ENCODE measurements at regions not wholly inside any gene's neighbourhood (a gene's known extent, or its start where the extent isn't known, plus 50 kb on each side); places are given as distances from the start of the nearest gene placed in this dataset.
"Not testable (repeated sequence)": the region's sequence is repeated elsewhere in the genome, so short reads cannot be mapped to it uniquely, and the experiment has no call there.

- no peak overlapping the region for H3K4me3 ChIP-seq (ENCODE audit: low read depth, poor library complexity, severe bottlenecking)
- TF ChIP-seq POLR2A (IDR thresholded peaks at IDR 0.05) (no peak), CTCF (IDR thresholded peaks at IDR 0.05) (no peak)
- DNase-seq (ENCODE audit: low spot score in 2 of 2), result no peak
- 48 to 50% methylated on average over 6 of the region's 6 CpGs for WGBS, 2 donors
- intact Hi-C loops (cut with DNase I; ENCODE audit: low total_unique reads), result no loop called here
Observed at GRCh38 chr5:138696501-138696900, 56.7 kb upstream of the CTNNA1 start.

- 88 to 93% methylated on average over 3 of the region's 3 CpGs for WGBS, 2 donors
- TF ChIP-seq POLR2A (IDR thresholded peaks at IDR 0.05) (no peak), CTCF (IDR thresholded peaks at IDR 0.05) (no peak)
- no peak for DNase-seq (ENCODE audit: low spot score in 2 of 2)
- H3K4me3 ChIP-seq (ENCODE audit: low read depth, poor library complexity, severe bottlenecking), result no peak overlapping the region
- intact Hi-C loops (cut with DNase I; ENCODE audit: low total_unique reads), result no loop called here
Observed at GRCh38 chr5:138695781-138696180, 57.4 kb upstream of the CTNNA1 start.

- WGBS, 2 donors, result 96 to 100% methylated on average over 3 of the region's 3 CpGs
- peak in 1 of 2 donors; percentile 31 for DNase-seq (ENCODE audit: low spot score in 2 of 2)
- TF ChIP-seq POLR2A (IDR thresholded peaks at IDR 0.05), result no peak
- intact Hi-C loops (cut with DNase I; ENCODE audit: low total_unique reads), result no loop called here
- no peak overlapping the region for H3K4me3 ChIP-seq (ENCODE audit: low read depth, poor library complexity, severe bottlenecking)
Observed at GRCh38 chr5:138694146-138694545, 59.1 kb upstream of the CTNNA1 start.

GRCh38 chr5:138692370-138692769 is 60.9 kb upstream of the CTNNA1 start:
- TF ChIP-seq CTCF (IDR thresholded peaks at IDR 0.05), result no peak
- TF ChIP-seq POLR2A (IDR thresholded peaks at IDR 0.05), result no peak
- no peak for DNase-seq (ENCODE audit: low spot score in 2 of 2)
- intact Hi-C loops (cut with DNase I; ENCODE audit: low total_unique reads), result no loop called here
- H3K4me3 ChIP-seq (ENCODE audit: low read depth, poor library complexity, severe bottlenecking), result no peak overlapping the region

- no peak for TF ChIP-seq POLR2A (IDR thresholded peaks at IDR 0.05)
- no peak for TF ChIP-seq CTCF (IDR thresholded peaks at IDR 0.05)
- intact Hi-C loops (cut with DNase I; ENCODE audit: low total_unique reads), result no loop called here
- 62 to 64% methylated on average over 4 of the region's 4 CpGs for WGBS, 2 donors
Observed at GRCh38 chr5:138686668-138687067, 66.6 kb upstream of the CTNNA1 start.

GRCh38 chr5:138685193-138685745 is 68.0 kb upstream of the CTNNA1 start:
- no peak for DNase-seq (ENCODE audit: low spot score in 2 of 2)
- WGBS, 2 donors, result 53 to 77% methylated on average over 2 of the region's 2 CpGs
- intact Hi-C loops (cut with DNase I; ENCODE audit: low total_unique reads), result no loop called here
- no peak for TF ChIP-seq POLR2A (IDR thresholded peaks at IDR 0.05)
- no peak for TF ChIP-seq CTCF (IDR thresholded peaks at IDR 0.05)
- H3K4me3 ChIP-seq (ENCODE audit: low read depth, poor library complexity, severe bottlenecking), result no peak overlapping the region

More at GRCh38 chr5:138686668-138687067, 66.6 kb upstream of the CTNNA1 start:
- peak in 1 of 2 donors; percentile 2 for DNase-seq (ENCODE audit: low spot score in 2 of 2)
- no peak overlapping the region for H3K4me3 ChIP-seq (ENCODE audit: low read depth, poor library complexity, severe bottlenecking)

- H3K4me3 ChIP-seq (ENCODE audit: low read depth, poor library complexity, severe bottlenecking); DNase-seq (ENCODE audit: low spot score in 2 of 2); intact Hi-C loops (cut with DNase I; ENCODE audit: low total_unique reads): not testable (repeated sequence)
- WGBS, 2 donors, result 74 to 81% methylated on average over 3 of the region's 4 CpGs
Observed at GRCh38 chr5:138682462-138682861, 70.8 kb upstream of the CTNNA1 start.

- intact Hi-C loops (cut with DNase I; ENCODE audit: low total_unique reads); H3K4me3 ChIP-seq (ENCODE audit: low read depth, poor library complexity, severe bottlenecking); DNase-seq (ENCODE audit: low spot score in 2 of 2): not testable (repeated sequence)
- 99 to 100% methylated on average over 3 of the region's 3 CpGs for WGBS, 2 donors
Observed at GRCh38 chr5:138678826-138679225, 74.4 kb upstream of the CTNNA1 start.

All from lower leg skin (tissue), 4 donors.